Hepatic stellate cell (primary cell): ENCODE measurements at regions not wholly inside any gene's neighbourhood (a gene's known extent, or its start where the extent isn't known, plus 50 kb on each side); places are given as distances from the start of the nearest gene placed in this dataset.

Source experiments
- DNase-seq: peaks from one replicate; pipeline ENCODE4 v3.0.0; 2011; ENCODE audit warnings: low spot score

GRCh38 chr2:226526716-226527115 is 272.9 kb downstream of the IRS1 start:
- no peak for DNase-seq

- DNase-seq: peak; percentile 2
Measured at GRCh38 chr2:226524381-226524843, 275.2 kb downstream of the IRS1 start.

GRCh38 chr2:226520723-226521122 is 278.9 kb downstream of the IRS1 start:
- DNase-seq: no peak

DNA sequence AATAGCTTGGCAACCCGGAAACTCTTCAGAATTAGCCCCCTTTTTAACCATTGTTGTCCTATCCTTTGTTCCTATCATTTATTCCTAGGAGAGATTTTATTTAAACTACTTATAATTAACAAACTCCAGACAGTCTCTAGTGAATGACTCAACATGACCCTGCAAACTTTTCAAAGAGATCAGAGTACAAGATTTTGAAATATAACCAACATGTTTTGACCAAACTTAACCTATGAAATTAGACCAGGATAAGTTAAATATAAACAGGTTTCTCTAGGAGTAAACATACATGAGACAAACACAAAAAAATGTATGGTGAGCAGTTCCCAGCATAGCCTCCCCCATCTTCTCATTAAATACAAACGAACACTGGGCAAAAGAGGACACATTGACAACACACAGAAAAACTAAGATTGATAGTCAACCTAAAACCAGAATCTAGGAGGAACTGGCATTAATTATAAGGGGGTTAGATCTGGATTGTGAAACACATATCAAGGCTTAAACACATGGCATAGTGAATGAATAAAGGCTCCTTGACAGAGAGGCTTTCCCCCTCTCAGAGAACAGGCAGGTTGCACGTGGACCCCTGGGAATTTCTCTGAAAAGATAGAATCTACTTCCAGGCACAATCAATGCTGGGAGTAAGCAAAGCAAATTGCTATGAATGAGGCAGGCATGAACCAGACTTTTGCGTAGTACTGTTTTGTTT is 284.1 kb downstream of the IRS1 start:
- peak; percentile 2 for DNase-seq

DNA sequence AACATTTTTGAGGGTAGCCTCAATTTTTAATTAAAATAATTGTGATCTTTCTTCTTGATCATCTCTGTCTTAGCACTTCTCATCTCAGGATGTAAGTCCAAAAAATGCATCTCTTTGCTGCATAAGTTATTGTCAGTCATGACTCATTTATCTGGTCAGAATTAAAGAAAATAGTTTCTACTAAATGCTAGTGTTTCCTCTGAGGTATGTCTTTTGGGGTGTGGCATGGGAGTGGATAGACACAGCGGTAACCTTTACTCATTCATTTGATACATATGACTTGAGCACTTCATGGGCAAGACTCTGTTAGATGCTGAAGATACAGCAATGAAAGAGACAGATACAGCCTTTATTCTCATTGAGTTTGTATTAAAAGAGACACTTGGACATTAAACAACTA is 284.7 kb downstream of the IRS1 start:
- DNase-seq: peak; percentile 4

- no peak for DNase-seq
Measured at GRCh38 chr2:226511311-226511710, 288.3 kb downstream of the IRS1 start.

DNA sequence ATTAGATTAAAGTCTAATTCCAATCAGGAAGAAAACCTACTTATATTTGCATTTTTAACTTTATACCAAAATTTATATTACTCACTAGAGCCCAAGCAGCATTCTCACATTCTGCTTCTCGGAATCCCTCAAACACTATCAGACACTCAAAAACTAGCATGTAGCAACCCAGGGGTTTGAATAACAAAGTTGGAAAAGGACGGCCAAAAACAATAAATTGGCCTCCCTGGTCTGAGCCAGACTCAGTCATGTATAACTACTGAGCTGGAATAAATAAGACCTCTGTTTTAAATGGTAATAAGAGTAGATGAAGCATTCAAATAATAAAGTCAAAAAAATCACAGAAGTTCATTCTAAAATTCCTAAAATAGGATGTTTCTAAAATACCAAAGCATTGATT is 290.9 kb downstream of the IRS1 start:
- DNase-seq: no peak

- no peak for DNase-seq
Measured at GRCh38 chr2:226508005-226508404, 291.6 kb downstream of the IRS1 start.

GRCh38 chr2:226497146-226497909 is 302.3 kb downstream of the IRS1 start:
- no peak for DNase-seq

- no peak for DNase-seq
Measured at GRCh38 chr2:226496273-226496550, 303.4 kb downstream of the IRS1 start.

- DNase-seq: no peak
Measured at GRCh38 chr2:226495466-226496272, 304.0 kb downstream of the IRS1 start.

GRCh38 chr2:226491112-226491511 is 308.5 kb downstream of the IRS1 start:
- no peak for DNase-seq

GRCh38 chr2:226489775-226490541 is 309.7 kb downstream of the IRS1 start:
- DNase-seq: peak; percentile 37

GRCh38 chr2:226488034-226488433 is 311.6 kb downstream of the IRS1 start:
- no peak for DNase-seq

DNA sequence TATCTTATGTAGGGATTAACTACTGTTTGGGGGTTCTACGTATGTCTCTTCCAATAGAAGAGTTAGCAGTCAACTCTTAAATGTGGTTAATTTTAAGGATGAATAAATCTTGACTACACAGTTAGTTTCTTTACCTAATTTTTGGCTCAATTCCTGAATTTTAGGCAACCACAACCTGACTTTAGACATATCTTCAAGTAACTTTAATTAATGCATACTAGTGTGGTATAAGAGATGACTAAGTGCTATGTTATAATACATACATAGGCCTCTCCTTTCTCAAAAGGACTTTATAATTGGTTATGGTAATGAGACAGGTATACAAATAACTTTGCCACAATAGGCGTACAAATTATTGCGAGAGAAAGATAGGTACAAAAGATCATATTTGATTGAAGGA is 312.0 kb downstream of the IRS1 start:
- DNase-seq: no peak

GRCh38 chr2:226483745-226484619 is 315.6 kb downstream of the IRS1 start:
- DNase-seq: no peak

GRCh38 chr2:226483143-226483542 is 316.5 kb downstream of the IRS1 start:
- DNase-seq: no peak

- DNase-seq: peak; percentile 74
Measured at GRCh38 chr2:226478109-226478809, 321.4 kb downstream of the IRS1 start.

GRCh38 chr2:226477221-226478108 is 322.2 kb downstream of the IRS1 start:
- no peak for DNase-seq
